Esophagus squamous epithelium (tissue), 4 donors: ENCODE measurements at regions not wholly inside any gene's neighbourhood (a gene's known extent, or its start where the extent isn't known, plus 50 kb on each side); places are given as distances from the start of the nearest gene placed in this dataset.

ENCODE experiments used
- CTCF ChIP-seq, 6 experiments: fragments of 450-650 bp in 4 of 6; fragments of 200-600 bp in 2 of 6; sonication (generic) in 2 of 6; IDR thresholded peaks; one replicate each; pipeline ENCODE4 v1.5.1; 2016 to 2019; ENCODE audit warnings: antibody characterized with exemption in 6 of 6, mild to moderate bottlenecking in 4 of 6, moderate library complexity in 4 of 6
- POLR2A ChIP-seq, 4 donors: fragments of 450-650 bp; IDR thresholded peaks; one replicate each; pipeline ENCODE4 v1.6.1; 2017; ENCODE audit warnings: antibody characterized with exemption in 4 of 4, mild to moderate bottlenecking in 4 of 4, moderate library complexity in 3 of 4

GRCh38 chr14:44448951-44449358 lies 58.1 kb downstream of the FSCB start:
- TF ChIP-seq POLR2A (IDR thresholded peaks at IDR 0.05) (no peak), CTCF (IDR thresholded peaks at IDR 0.05) (no peak)
